ENCODE measurements at regions not wholly inside any gene's neighbourhood (a gene's known extent, or its start where the extent isn't known, plus 50 kb on each side); places are given as distances from the start of the nearest gene placed in this dataset.

DNA sequence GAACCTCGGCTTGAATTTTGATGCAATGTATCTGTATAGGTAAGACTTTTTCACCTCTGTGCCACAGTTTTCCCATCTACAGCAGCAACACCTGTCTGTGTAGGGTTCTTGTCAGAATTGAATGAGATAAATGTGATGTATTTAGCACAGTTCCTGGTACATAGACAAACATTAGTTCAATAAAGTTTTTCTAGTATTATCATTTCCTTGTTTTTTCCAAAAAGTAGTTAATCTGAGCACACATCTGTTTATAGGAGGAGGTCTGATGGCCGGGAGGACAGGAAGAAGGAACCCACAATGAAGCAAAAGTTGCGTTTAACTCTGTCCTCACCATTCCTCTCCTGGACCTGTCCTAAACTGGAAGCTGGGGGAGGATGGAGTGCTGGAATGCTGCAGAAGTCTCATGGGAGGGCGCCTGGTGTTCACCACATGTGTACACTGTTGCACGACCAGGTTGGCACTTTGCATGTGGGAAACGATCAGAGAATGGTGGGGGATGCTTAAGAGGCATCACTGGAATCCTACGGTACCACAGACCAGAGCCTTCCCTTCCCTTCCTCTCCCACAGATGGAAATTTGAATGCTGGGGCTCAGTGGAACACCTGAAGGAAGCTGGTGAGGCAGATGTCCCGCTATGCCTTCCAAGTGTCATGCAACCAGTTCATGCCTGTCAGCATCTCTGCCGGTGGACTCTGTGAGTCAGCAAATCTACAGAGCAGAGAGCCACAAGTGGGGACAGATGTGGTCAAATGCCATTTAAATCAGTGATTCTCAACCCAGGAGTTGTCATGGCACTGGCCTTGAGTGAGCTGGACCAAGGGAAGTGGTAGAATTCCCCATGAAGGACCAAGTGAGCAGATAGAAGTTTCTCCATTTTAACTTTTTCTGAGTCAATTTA, 315.6 kb downstream of the DLEU7 start:
- TF ChIP-seq ZNF76 (tag by site-specific recombination; IDR thresholded peaks at IDR 0.05; ENCODE audit: borderline replicate concordance, low read depth) (no peak), SETDB1 (IDR thresholded peaks at IDR 0.05; ENCODE audit: insufficient read length, low read length) (no peak)
- TF ChIP-seq, protein P1, sequence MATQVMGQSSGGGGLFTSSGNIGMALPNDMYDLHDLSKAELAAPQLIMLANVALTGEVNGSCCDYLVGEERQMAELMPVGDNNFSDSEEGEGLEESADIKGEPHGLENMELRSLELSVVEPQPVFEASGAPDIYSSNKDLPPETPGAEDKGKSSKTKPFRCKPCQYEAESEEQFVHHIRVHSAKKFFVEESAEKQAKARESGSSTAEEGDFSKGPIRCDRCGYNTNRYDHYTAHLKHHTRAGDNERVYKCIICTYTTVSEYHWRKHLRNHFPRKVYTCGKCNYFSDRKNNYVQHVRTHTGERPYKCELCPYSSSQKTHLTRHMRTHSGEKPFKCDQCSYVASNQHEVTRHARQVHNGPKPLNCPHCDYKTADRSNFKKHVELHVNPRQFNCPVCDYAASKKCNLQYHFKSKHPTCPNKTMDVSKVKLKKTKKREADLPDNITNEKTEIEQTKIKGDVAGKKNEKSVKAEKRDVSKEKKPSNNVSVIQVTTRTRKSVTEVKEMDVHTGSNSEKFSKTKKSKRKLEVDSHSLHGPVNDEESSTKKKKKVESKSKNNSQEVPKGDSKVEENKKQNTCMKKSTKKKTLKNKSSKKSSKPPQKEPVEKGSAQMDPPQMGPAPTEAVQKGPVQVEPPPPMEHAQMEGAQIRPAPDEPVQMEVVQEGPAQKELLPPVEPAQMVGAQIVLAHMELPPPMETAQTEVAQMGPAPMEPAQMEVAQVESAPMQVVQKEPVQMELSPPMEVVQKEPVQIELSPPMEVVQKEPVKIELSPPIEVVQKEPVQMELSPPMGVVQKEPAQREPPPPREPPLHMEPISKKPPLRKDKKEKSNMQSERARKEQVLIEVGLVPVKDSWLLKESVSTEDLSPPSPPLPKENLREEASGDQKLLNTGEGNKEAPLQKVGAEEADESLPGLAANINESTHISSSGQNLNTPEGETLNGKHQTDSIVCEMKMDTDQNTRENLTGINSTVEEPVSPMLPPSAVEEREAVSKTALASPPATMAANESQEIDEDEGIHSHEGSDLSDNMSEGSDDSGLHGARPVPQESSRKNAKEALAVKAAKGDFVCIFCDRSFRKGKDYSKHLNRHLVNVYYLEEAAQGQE (tag by site-specific recombination; IDR thresholded peaks at IDR 0.05), result no peak

Data from HEK293 (cell line).